ENCODE measurements at regions not wholly inside any gene's neighbourhood (a gene's known extent, or its start where the extent isn't known, plus 50 kb on each side); places are given as distances from the start of the nearest gene placed in this dataset.

GRCh38 chr12:115403253-115403652 is 719.3 kb upstream of the TBX3 start:
- no peak for FAIRE-seq
- no peak for DNase-seq (ENCODE audit: extremely low read depth in 1 of 4, low spot score in 3 of 4)
- no peaks in the 10 kb centered on the region for H3K36me3 ChIP-seq (ENCODE audit: control insufficient read depth, insufficient read depth, low read length)
- H3K4me1 ChIP-seq (replicated peaks in 1 of 2; ENCODE audit: control insufficient read depth in 2 of 2, insufficient read depth in 2 of 2, low read length in 2 of 2): no peaks in the 10 kb centered on the region
- TF ChIP-seq ZHX1 (conservative IDR thresholded peaks at IDR 0.05; ENCODE audit: low read length) (no peak), TAF9B (IDR thresholded peaks at IDR 0.05; ENCODE audit: partially characterized antibody) (no peak), NR2C2 (CRISPR knock-in tag; IDR thresholded peaks at IDR 0.05) (no peak), NR2C2 (tag; IDR thresholded peaks at IDR 0.05) (no peak), ZNF253 (CRISPR knock-in tag; conservative IDR thresholded peaks at IDR 0.05) (no peak)
- no peaks in the 10 kb centered on the region for H4K20me1 ChIP-seq (replicated peaks; ENCODE audit: control insufficient read depth, insufficient read depth, low read length)
- H3K27me3 ChIP-seq (ENCODE audit: control insufficient read depth in 2 of 2, insufficient read depth in 2 of 2, low read length in 2 of 2): no peaks in the 10 kb centered on the region
- H3K79me2 ChIP-seq (ENCODE audit: control insufficient read depth, insufficient read depth, low read length): no peaks in the 10 kb centered on the region
- no peak for ATAC-seq
- BruUV-seq (replicated peaks): no TSS peak
- H3K4me2 ChIP-seq (ENCODE audit: insufficient read depth, low read length): no peak overlapping the region
- no peak overlapping the region for H3K4me3 ChIP-seq
- H3K9me3 ChIP-seq (replicated peaks; ENCODE audit: control insufficient read depth, insufficient read depth, low read depth, low read length): no peaks in the 10 kb centered on the region
- ChIA-PET CTCF (ENCODE audit: low intra/inter-chr PET ratio) (no interaction called here), POLR2A (no interaction called here)
- no peaks in the 10 kb centered on the region for H3K9me1 ChIP-seq (ENCODE audit: control insufficient read depth, insufficient read depth, low read length)
- H3K9ac ChIP-seq (ENCODE audit: insufficient read depth in 1 of 2, low read depth in 2 of 2, low read length in 2 of 2): no peak overlapping the region
- no peak overlapping the region for H2AFZ ChIP-seq (ENCODE audit: low read depth, low read length)
- in situ Hi-C loops (cut with MboI) (no loop called here), intact Hi-C loops (cut with micrococcal nuclease) (no loop called here)
- no peak overlapping the region for H3K27ac ChIP-seq (ENCODE audit: extremely low read depth, low read depth, low read length)
- 0% methylated on average over 2 of the region's 2 CpGs for WGBS (ENCODE audit: insufficient coverage, low coverage, missing lambda C conversion rate)

Data from K562 (cell line).